AG08396 (cell line): ENCODE measurements at regions not wholly inside any gene's neighbourhood (a gene's known extent, or its start where the extent isn't known, plus 50 kb on each side); places are given as distances from the start of the nearest gene placed in this dataset.
"Not testable (repeated sequence)": the region's sequence is repeated elsewhere in the genome, so short reads cannot be mapped to it uniquely, and the experiment has no call there.

Experiments used
- DNase-seq: peaks from one replicate; pipeline ENCODE4 v3.0.0; 2012; ENCODE audit warnings: low spot score, mixed read lengths

DNA sequence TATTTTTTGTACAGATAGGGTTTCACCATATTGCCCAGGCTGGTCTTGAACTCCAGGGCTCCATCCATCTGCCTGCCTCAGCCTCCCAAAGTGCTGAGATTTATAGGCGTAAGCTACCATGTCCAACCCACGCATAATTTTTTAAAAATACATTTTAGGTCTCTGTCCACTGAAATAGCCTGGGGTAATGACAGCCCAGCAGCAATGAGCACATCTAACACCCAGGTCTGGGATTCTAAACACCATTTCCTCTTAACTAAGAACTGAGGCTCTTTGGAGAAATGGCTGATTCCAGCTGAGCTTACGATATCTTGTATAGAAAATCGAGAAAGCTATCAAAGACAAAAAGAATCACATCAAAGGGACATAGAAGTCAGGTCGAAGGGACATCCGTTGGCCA lies 245.3 kb downstream of the PARN start:
- DNase-seq, result no peak

DNA sequence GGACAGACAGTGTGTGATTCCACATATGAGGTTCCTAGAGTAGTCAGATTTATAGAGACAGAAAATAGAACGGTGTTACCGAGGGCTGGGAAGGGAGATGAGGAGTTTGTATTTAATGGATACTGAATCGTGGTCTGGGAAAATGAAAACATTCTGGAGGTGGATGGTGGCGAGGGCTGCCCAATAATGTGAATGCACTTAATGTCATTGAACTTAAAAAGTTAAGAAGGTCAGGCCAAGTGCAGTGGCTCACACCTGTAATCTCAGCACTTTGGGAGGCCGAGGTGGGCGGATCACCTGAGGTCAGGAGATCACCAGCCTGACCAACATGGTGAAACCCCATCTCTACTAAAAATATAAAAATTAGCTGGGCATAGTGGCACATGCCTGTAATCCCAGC lies 246.2 kb downstream of the PARN start:
- not testable (repeated sequence) for DNase-seq

DNA sequence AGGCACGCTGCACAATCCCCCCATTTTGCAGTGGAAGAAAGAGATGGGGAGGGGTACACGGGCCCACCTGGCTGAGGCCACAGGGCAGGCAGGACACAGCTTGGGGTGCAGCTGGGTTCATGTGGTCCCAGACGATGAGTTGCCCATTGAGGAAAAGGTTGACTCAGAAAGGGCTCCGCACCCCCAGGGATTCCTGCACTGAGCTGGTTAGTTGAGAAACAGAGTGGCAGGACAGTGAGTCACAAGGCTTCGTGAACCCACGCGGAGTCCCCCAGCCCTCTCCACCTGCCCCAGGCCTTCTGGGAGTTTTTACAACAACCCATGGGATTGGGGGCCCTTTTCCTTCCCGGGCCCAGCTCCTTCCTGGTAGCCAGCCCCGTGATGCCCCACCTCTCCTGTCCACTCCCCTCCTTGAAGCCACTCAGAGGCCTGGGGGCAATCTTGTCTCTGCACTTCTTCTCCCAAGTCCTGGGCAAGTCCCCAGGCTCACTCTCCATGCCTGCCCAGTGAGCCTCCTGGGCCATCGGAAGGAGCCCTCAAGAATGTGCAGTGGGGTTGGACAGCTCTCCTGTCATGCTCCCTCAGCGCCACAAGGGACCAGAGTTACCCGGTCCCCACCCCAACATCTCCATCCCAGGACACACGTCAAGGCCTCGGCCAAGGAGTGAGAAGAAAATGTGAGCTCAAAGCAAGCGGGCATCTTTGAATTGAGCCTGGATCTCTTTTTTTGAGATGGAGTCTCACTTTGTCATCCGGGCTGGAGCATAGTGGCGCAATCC lies 251.2 kb downstream of the PARN start:
- DNase-seq, result no peak

DNA sequence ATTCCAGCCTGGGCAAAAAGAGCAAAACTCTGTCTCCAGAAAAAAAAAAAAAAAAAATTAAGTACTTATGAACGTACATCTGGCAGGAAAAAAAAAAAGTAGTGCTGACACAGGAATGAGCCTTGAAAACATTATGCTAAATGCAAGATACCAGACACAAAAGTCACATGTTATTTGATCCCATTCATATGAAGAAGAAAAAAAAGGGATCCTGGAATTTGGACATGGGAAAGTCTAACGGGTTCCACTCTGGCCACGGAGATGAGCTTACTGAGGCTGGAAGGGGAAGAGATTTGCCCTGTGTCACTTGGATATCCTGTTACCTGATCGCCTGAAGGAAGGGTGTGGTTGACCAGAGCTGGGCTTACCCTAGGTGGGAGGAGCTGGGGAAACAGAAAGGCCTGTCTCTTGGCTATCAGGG lies 251.9 kb downstream of the PARN start:
- no peak for DNase-seq

DNA sequence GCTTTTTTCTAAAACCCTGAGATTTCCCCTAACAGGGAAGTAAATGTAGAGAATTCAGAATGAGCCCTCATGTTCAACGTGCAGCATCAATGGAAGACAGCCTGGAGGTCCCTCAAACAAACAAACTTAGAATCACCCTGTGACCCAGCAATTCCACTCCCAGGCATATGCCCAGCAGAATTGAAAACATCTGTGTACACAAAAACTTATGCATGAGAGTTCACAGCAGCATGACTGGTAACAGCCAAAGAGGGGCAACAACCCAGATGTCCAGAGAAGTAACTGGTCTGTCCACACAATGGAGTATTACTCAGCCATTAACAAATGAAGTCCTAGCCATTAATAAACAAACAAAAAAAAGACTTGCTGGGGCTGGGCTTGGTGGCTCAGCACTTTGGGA lies 252.7 kb downstream of the PARN start:
- no peak for DNase-seq

DNA sequence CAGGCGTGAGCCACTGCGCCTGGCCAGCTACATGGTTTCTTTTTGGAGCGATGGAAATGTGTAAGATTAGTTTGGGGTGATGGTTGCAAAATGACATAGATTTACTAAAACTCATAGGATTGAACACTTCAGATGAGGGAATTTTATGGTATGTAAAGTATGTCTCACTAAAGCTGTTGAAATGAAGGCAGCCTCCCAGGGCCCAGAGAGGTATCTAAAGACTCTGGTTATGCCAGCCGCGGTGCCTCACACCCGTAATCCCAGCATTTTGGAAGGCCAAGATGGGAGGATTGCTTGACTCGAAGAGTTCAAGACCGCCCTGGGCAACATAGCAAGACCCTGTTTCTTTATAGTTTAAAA lies 254.9 kb downstream of the PARN start:
- no peak for DNase-seq

DNA sequence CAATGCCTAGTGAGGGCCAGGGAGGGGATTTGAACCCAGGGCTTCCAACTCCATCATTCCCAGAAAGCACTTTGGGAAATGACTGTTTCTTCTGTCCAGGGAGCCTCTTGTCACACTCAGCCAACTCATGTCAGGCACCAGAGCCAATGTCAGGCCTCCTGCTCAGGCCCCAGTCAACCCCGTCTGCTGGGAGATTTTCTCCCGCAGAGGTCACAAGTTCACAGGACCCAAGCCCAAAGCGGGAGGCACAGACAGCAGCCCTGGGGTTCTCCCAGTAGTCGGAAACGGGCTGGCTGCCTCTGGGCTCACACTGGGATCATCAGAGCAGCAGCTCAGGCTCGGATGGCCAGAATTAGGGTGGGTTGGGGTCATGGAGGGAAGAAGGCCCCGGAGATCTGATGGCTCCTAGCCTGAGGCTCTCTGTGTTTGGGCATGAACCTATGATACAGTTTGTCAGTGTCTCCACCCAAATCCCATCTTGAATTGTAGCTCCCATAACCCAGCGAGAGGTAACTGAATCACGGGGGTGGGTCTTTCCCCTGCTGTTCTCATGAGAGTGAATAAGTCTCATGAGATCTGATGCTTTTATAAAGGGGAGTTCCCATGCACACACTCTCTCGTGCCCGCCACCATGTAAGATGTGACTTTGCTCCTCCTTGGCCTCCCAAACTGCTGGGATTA lies 255.5 kb downstream of the PARN start:
- no peak for DNase-seq

DNA sequence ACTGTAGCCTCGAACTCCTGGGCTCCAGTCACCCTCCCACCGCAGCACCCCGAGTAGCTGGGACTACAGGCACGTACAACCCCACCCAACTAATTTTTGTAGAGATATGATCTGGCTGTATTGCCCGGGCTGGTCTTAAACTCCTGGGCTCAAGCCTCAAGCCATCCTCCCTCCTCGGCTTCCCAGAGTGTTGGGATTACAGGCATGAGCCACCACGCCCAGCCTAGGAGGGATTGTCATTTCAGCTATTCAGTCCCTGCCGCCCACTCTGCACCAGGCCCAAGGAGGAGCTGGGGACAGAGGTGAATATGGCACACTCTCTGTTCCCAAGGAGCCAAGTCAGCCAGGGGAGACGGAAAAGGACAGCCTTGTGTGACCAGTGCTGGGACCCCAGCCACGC lies 256.2 kb downstream of the PARN start:
- DNase-seq, result no peak

DNA sequence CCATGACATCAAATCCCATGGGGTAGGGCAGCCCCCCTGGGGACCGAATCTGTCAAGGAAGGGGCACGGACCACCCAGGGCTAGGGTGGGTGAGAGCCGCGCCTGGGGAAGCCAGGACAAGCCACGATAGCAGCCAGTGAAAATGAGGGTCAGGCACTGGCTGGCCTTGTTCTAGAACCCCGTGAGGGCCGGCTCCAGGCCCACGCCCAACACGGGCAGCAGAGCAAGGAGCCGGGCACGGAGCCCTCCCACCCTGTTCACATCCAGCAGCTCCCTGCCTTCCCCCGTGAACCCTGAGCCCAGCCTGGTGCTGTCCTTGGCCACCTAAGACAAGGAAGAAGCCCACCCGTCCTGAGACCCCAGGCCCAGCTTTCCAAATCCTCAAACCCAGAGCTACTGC lies 256.7 kb downstream of the PARN start:
- no peak for DNase-seq

DNA sequence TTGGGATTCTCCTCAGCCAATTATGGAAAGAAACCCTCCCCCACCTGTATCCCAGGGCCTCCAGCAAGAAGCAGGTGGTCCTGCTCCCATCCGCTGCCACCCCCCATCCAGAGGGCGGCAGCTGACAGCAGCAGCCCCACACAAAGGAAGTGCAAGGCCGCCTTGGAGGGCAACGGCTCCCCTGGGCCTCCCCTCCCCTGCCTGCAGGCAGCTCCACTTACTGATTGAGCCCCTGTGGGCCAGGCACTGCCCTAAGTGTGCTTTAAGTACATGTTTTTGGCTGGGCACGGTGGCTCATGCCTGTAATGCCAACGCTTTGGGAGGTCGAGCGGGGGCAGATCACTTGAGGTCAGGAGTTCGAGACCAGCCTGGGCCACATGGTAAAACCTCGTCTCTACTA lies 257.6 kb downstream of the PARN start:
- DNase-seq, result no peak

DNA sequence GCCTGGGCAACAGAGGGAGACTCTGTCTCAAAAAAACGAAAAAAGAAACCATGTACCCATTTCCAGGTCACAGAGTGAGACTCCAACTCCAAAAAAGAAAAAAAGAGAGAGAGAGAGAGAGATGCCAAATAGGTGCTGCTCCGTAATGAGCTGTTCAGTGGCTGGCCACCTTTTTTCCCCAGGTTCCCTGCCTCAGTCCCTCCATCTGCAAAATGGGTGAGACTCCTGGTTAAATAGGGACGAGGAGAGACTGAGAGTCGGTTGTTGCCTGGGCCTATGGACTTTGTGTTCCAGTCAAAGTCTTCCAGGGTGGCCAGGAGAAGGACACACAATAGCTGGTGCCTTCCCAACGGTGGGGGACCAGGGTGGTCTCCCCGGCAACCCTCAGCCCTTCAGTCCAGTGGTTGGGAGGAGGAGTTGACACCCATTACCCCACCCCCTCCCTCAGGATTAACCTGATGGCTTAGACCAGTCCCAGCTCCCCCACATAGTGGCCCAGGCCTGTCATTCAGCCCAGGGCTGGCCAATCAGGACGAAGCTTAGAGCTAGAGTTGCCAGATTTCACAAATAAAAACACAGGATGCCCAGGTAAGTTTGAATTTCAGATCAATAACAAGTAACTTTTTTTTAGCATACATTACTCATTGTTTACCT lies 258.2 kb downstream of the PARN start:
- no peak for DNase-seq

DNA sequence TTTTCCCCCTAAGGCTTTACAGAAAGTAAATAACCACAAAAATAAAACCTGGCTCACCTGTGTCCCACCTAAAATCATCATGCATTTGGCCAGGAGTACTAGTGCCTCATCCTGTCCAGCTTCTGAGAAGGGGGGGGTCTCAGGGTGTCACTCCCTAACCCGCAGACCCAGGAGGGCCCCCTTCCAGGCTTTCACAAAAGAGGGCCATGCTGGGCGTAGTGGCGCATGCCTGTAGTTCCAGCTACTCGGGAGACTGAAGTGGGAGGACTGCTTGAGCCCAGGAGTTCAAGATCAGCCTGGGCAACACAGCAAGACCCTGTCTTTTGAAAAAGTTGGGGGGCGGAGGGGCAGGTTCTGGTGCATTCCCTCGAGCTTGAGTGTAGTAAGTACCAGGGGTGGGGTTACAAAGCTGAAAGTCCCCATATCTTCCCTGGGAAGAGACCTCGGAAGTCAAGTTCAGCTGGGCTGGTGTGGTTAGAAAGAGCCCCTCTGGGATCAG lies 259.3 kb downstream of the PARN start:
- no peak for DNase-seq

DNA sequence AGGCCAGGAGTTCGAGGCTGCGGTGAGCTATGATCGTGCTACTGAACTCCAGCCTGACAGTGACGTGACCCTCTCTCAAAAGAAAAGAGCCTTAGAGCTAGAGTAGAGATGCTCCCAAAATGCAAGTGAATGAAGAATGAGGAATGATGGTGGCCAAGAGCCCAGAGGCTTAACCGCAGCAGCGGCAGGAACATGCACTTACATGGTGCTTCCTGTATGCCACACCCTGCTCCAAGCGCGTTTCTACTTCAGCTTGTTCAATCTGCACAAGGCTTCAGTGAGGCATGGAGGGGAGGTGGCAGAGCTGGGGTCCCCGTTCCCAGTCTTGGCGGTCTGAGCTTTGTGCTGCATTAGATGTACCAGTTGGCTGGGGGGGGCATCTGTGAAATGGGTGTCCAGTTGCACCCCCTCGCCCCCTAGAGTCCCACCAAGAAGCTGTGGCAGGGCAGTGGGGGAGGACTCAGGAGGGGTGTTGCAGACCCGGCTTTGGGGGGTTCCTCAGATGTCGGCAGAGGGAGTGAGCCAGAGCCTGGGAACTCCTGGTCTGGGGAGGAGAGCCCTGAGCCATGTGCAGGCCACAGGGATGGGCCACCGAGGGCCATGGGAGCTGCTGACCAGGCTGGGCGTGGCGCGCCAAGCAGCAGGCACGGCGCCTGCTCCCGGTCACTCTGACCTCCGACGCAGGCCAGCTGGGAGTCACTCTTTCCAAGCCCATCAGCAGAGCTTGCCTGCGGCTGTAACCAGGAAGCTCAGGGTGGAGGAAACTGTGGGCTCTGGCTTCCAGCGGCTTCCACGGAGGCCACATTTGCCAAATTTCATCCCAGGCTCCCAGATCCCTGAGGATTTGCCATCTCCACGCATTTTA lies 260.1 kb downstream of the PARN start:
- no peak for DNase-seq

DNA sequence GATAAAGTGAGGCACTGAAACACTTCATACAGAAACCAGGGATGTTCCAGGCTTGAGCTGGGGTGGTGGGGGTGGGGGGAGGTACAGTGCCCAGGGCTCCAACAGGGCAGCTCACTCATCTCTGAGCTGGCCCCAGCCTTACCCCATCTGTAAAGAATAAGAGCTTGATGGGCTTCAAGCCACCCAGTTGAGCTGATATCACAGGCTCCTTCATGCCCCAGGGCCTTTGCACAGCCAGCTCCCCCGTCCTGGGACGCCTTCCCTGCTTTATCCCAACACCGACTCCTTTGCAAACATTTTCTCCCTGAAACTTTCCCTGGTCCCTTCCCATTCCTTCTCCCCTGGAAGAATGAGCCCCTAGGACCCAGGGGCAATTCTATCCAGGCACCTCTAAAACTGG lies 261.7 kb downstream of the PARN start:
- no peak for DNase-seq

DNA sequence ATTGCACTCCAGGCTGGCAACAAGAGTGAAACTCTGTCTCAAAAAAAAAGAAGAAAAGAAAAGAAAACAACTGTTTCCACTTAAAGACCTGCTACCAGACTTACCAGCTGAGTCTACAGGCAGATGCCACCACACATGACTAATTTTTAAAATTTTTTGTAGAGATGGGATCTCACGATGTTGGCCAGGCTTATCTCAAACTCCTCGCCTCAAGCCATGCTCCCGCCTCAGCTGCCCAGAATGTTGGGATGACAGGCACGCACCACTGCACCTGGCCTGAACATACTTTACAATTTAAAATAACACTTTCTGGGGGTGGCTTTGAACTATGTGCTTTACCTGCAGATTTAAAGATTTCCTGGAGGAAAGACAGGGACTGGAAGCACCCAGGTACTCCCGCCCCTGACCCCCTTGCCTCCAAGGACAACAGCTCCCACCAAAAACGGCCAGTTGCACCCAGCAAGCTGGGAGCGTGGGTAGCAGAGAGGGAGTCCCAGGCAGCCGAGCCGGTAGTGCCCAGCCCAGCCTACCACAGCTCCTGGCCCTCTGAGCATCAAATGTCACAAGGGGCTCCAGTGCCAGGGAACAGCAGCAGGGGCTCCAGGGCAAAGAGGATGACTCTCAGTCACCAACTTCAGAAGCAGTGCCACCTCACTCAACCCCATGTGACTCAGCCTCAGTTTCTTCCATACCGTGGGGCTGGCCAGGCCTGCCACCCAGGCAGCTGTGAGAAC lies 262.9 kb downstream of the PARN start:
- DNase-seq, result no peak

DNA sequence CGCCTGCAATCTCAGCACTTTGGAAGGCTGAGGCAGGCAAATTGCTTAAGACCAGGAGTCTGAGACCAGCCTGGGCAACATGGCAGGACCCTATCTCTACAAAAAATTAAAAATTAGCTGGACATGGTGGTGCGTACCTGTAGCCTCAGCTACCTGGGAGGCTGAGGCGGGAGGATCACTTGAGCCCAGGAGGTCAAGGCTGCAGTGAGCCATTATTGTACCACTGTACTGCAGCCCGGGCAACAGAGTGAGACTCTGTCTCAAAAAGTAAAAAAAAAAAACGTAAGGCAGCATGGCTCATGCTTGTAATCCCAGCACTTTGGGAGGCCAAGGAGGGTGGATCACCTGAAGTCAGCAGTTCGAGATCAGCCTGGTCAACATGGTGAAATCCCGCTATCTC lies 263.6 kb downstream of the PARN start:
- DNase-seq, result no peak

DNA sequence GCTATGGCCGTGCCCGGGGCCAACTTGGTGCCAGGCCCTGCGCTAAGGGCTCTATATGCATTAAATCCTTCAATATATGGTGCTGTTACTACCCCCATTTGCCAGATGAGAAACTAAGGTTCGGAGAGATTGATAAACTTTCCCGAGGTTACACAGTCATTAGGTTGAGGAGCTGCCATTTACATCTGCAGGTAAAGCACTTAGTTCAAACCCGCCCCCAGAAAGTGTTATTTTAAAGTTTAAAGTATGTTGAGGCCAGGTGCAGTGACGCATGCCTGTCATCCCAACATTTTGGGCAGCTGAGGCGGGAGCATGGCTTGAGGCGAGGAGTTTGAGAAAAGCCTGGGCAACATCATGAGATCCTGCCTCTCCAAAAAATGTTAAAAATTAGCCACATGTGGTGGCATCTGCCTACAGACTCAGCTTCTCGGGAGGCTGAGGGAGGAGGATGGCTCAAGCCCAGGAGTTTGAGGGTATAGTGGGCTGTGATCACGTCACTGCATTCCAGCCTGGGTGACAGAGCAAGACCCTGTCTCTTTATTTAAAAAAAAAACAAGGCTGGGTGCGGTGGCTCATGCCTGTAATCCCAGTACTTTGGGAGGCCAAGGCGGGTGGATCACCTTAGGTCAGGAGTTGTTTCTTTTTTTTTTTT lies 264.7 kb downstream of the PARN start:
- no peak for DNase-seq

DNA sequence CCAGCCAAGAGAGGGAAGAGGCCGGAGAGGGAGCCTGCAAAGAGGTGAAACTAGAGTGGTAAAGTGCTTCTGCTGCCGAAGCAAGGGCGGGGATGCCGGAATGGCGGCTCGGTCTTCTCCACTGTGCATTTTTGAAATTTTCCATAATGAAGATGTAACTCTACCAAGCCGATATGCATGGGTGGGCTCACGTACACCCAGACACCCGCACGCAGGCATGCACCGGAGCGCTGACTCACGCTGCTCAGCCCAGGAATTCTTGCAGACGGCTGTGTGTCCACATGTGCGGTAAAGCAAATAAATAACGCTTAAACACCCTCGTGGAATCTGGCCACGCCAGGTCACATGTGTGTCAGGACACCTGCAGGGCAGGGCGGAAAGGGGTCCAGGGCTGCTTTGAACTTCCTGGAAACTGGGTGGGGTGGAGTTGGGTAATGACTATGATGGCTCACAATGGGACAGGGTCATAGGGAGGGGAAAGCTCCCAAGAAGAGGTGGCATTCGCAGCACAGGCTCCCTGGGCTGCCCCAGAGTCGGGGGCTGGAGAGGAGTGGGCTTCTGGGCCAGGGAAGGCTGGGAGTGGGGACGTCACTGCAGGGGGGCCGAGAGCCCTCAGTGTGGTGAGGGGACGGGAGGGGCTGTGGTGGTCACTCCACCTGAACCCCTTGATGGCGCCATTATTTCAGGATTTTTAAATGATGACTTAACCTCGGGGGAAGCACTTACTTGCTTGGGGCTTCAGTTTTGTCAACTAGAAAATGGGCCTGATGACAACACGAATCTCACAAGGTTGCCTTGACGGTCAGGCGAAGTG lies 265.5 kb downstream of the PARN start:
- DNase-seq, result peak; percentile 75

DNA sequence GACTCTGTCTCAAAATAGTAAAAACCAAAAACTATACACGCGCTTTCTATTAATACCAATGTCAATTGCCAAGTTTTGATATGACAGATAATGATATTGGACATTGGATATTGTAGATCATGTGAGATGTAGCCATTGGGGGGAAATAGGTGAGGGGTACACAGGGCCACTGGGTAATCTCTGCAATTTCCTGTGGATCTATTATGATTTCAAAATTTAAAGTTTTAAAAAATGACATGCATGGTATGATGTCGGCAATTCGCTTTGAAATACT lies 266.0 kb downstream of the PARN start:
- no peak for DNase-seq

DNA sequence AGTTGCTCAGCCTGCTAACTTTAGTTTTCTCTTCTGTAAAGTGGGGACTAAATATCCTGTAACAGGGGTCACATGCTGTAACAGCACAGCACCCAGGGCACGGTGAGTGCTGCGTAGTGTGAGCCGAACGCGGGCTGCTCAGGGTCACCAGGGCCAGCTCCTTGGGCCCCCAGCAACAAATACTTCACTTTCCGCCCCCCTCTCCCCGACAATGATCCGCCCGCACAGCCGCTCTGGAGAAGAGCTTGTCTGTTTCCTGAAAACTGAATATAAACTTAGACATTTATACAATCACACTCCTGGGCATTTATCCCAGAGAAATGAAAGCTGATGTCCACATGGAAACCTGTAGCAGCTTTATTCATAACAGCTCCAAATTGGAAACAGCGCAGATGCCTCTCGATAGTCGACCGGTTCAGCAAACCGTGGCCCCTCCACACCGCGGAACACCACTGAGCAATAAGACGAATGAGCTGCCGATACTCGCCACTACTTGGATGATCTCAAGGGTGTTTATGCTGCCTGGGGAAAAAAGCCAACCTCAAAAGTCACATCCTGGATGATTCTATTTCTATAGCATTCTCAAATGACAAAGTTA lies 267.2 kb downstream of the PARN start:
- DNase-seq, result peak; percentile 45
